IPS-NIHi7 (cell line): ENCODE measurements at regions not wholly inside any gene's neighbourhood (a gene's known extent, or its start where the extent isn't known, plus 50 kb on each side); places are given as distances from the start of the nearest gene placed in this dataset.

Experiments
- DNase-seq: peaks from one replicate; pipeline ENCODE4 v3.0.0; 2012; ENCODE audit warnings: mixed read lengths; ENCODE audit errors: extremely low spot score

GRCh38 chr3:107309312-107309711 lies 67.9 kb upstream of the CCDC54 start:
- no peak for DNase-seq

DNA sequence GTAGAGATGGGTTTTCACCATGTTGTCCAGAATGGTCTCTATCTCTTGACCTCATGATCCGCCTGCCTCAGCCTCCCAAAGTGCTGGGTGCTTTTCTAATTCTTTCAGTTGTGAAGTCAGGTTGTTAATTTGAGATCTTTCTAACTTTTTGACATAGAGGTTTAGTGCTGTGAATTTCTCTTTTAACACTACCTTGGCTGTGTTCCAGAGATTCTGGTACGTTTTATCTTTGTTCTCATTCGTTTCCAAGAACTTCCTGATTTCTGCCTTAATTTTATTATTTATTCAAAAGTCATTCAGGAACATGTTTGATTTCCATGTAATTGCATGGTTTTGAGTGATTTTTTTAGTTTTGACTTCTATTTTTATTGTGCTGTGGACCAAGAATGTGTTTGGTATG lies 63.5 kb upstream of the CCDC54 start:
- DNase-seq: no peak

DNA sequence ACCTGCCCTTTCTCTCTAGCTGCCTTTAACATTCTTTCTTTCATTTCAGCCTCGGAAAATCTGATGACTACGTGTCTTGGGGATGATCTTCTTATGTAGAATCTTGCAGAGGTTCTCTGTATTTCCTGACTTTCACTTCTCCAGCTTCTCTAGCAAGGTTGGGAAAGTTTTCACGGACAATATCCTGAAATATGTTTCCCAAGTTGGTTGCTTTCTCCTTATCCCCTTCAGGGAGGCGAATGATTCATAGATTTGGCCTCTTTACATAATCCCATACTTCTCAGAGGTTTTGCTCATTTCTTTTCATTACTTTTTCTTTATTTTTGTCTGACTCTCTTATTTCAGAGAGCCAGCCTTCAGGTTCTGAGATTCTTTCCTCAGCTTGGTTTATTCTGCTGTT lies 62.1 kb upstream of the CCDC54 start:
- DNase-seq: no peak

DNA sequence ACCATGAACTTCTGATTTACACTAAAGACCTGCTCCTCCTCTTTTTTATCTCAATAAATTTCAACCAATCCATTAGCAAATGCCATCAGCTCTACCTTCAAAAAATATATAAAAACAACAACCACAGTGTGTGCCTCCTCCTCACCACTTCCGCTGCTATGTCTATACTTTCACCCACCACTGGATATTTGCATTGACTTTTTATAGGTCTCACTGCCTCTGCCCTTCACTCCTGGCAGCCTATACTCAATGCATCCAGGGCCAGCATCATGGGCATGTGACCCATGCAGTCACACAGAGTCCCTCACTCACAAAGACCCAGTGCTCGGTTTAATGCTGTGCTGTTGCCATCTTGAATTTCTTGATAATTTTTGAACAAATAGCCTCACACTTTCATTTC lies 53.5 kb upstream of the CCDC54 start:
- DNase-seq: no peak

DNA sequence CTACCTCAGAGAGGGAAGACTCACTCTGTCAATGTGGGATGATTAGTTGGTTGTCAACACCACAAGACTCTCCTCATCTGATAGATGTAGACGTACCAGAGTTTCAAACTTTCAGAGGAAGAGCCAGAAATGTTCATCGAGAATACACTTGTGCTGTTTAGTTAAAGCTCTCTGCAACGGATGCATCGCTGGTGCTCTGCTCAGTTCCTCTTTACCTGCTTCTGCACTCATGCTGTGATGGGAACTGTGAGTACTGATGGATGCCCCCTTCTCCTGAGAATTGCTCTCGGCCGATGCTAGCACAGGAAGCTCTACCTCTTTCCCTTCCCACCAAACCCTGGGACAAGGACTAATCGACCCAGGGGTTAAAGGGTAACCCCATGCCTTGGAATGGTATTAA lies 51.8 kb upstream of the CCDC54 start:
- DNase-seq: no peak
